DOHH2 (cell line): ENCODE measurements at regions not wholly inside any gene's neighbourhood (a gene's known extent, or its start where the extent isn't known, plus 50 kb on each side); places are given as distances from the start of the nearest gene placed in this dataset.

Experiments
- EZH2phosphoT487 ChIP-seq: fragments of 200-600 bp; sonication (generic); IDR thresholded peaks from 2 replicates; pipeline ENCODE4 v1.6.1; 2017; ENCODE audit warnings: borderline replicate concordance, mild to moderate bottlenecking, antibody characterized with exemption, low read length, moderate library complexity, mixed read lengths
- TF ChIP-seq, protein P1 (sequence below): fragments of 200-600 bp; sonication (generic); IDR thresholded peaks from one replicate; pipeline ENCODE4 v1.5.1; 2014; ENCODE audit warnings: antibody characterized with exemption, mild to moderate bottlenecking, low read depth, low read length; ENCODE audit not compliant: poor library complexity, severe bottlenecking

DNA sequence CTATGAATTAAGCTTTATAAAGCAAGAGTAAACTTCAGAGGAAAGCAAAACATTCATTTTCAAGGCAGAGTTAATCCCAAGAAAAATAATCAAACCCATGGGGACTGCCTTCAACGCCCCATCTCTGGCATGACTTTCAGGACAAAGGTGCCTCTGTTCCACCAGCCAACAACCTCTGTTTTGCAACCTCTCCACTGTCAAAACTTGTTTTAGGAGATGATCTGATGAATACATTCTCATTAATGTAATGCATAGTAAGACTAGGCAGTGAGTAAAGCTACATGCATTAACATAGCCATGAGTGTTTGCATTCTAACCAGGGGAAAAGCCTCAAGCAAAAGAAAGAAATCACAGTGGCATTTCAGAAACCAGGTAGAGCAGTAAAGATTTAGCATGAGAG, 357.0 kb downstream of the FBXO15 start:
- TF ChIP-seq, protein P1, sequence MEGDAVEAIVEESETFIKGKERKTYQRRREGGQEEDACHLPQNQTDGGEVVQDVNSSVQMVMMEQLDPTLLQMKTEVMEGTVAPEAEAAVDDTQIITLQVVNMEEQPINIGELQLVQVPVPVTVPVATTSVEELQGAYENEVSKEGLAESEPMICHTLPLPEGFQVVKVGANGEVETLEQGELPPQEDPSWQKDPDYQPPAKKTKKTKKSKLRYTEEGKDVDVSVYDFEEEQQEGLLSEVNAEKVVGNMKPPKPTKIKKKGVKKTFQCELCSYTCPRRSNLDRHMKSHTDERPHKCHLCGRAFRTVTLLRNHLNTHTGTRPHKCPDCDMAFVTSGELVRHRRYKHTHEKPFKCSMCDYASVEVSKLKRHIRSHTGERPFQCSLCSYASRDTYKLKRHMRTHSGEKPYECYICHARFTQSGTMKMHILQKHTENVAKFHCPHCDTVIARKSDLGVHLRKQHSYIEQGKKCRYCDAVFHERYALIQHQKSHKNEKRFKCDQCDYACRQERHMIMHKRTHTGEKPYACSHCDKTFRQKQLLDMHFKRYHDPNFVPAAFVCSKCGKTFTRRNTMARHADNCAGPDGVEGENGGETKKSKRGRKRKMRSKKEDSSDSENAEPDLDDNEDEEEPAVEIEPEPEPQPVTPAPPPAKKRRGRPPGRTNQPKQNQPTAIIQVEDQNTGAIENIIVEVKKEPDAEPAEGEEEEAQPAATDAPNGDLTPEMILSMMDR = no peak
- TF ChIP-seq EZH2phosphoT487 = no peak
